OCI-M2 (cell line): ENCODE measurements at regions not wholly inside any gene's neighbourhood (a gene's known extent, or its start where the extent isn't known, plus 50 kb on each side); places are given as distances from the start of the nearest gene placed in this dataset.
"Not testable (repeated sequence)": the region's sequence is repeated elsewhere in the genome, so short reads cannot be mapped to it uniquely, and the experiment has no call there.

Experiments used
- DNase-seq: peaks from one replicate; lab custom pipeline; 2025; ENCODE audit not compliant: unreplicated experiment; lab: John Stamatoyannopoulos, UW

DNA sequence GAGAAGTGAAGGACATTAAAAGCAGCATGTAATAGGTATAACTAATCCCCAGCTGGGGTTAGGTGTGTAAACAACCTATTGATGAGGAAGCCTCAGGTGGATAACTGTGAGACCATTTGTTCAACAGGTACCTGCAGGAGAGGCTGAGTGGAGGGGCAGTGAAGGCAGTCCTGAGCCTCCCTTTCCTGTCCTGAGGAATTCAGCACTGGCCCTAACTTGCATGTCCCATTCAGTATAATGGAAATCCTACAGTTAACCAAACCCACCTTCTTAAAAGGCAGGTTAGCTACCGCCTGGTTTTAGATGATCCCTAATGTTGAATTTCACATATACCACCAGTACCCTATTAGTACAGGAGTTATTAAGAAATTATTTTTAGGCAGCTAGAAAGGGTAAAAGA is 225.9 kb upstream of the GOT2 start:
- no peak for DNase-seq

GRCh38 chr16:58958749-58959148 is 224.6 kb upstream of the GOT2 start:
- DNase-seq, result no peak

DNA sequence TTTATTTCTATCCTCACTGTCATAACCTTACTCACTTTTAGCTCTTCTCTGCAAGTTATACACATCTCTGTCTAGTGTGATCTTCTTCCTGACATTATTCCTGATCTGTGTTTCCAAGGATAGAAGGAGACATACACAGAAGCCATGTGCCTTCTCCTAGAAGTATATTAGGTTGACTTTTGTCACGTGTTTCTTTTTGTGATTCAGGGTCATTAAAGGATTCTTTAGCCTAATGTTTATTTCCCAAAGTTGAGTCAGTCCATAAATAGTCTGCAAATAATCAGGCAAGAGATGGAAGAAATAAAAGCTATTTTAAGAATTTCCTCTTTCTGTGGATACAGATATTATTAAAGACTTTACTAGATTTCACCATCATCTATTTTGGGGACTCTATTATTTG is 214.1 kb upstream of the GOT2 start:
- no peak for DNase-seq

DNA sequence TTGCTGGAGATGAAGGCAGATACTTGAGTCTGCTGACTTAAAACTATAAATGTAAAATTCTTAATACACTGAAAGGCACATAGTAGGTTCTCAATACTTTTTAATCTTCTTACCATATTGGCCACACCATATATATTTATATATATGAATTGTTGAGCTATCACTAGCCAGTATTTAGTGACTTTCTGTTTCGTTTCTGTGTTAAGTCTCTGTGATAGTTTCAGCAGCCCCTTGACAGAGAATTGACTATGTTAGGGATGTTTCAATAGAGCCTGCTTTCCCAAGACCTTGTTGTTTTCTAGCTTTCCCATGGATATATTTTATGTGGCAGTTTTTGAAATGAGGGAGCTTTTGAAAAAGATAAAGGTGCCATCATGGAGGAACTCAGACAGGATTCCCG is 206.5 kb upstream of the GOT2 start:
- DNase-seq, result no peak

DNA sequence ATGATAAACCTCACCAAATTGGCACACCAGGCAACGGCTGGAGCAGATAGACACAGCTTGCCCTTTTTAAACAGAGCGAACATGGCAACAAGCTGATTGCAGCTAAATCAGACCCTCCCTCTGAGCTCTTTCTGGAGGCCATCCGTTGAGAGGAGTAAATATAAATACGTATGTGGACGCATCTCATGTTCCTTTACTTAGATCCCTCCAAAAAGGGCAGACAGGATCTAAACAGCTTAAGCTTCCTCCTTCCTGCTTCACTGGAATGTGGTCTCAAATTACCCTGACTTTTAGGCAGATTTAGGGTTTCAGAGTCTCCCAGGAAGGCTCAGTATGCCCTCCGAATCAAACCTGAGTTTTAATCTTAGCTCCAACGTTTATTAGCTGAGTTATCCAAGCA is 204.7 kb upstream of the GOT2 start:
- no peak for DNase-seq

GRCh38 chr16:58937661-58938060 is 203.5 kb upstream of the GOT2 start:
- DNase-seq, result no peak

- no peak for DNase-seq
Measured at GRCh38 chr16:58933186-58933585, 199.1 kb upstream of the GOT2 start.

- DNase-seq, result no peak
Measured at GRCh38 chr16:58931436-58931835, 197.3 kb upstream of the GOT2 start.

DNA sequence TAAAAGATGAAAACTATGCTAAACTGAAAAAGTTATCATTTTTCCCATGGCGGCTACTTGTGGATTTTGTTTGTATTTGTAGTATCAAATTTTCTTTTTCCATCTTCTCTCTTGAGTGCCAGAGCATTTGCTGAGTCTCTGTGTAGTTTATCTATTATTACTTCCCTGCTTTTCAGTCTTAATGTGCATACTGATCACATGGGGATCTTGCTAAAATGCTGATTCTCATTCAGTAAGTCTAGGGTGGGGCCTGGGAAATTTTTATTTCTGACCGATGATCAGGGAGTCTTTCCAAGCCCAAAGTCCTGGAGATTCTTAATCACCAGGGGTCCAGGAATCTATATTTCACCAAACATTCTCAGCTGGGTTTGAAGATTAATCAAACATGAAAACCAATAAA is 189.0 kb upstream of the GOT2 start:
- no peak for DNase-seq

- DNase-seq, result no peak
Measured at GRCh38 chr16:58913456-58913855, 179.3 kb upstream of the GOT2 start.

DNA sequence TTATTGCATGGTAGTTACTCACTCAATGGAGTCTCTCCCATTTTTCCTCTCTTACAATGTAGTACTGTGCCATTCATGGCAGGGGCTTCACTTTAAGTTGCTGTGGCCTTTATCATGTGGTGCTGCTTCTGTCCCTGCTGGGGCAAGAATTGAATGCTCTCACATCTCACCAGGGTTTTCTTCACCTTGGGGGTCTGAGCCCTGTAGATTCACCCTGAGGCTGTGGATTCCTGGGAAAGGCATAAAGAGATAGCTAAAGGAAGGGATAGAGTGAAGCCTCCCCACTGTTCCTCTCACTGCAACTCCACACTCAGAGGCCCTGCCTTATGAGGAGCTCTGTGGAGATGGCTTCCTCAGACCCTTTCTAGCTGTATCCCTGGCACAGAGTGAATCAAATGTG is 178.5 kb upstream of the GOT2 start:
- no peak for DNase-seq

- no peak for DNase-seq
Measured at GRCh38 chr16:58906981-58907715, 173.0 kb upstream of the GOT2 start.

- no peak for DNase-seq
Measured at GRCh38 chr16:58904291-58904690, 170.2 kb upstream of the GOT2 start.

DNA sequence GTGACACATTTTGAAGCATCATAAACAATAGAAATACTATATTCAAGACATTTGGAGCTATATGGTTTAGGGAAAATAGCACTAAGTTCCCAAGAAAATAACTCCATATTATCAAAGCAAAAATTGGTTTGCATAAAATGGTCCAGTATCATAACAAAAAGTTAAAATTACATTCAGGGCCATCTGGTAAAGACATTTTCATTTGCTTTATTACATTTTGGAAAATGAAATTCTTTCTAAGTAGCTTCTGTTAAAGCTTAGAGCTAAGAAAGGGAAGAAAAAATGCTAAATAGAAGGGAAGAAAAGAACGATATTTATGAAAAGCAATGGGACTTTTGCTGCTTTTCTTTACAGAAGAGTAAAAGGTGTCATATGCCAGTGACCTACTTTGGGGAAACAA is 155.4 kb upstream of the GOT2 start:
- no peak for DNase-seq

GRCh38 chr16:58885528-58886170 is 151.5 kb upstream of the GOT2 start:
- DNase-seq, result no peak

- no peak for DNase-seq
Measured at GRCh38 chr16:58884141-58884540, 150.0 kb upstream of the GOT2 start.

- no peak for DNase-seq
Measured at GRCh38 chr16:58883131-58883530, 149.0 kb upstream of the GOT2 start.

- no peak for DNase-seq
Measured at GRCh38 chr16:58882292-58882691, 148.2 kb upstream of the GOT2 start.

GRCh38 chr16:58878641-58879040 is 144.5 kb upstream of the GOT2 start:
- DNase-seq, result not testable (repeated sequence)

- no peak for DNase-seq
Measured at GRCh38 chr16:58866935-58867334, 132.8 kb upstream of the GOT2 start.

DNA sequence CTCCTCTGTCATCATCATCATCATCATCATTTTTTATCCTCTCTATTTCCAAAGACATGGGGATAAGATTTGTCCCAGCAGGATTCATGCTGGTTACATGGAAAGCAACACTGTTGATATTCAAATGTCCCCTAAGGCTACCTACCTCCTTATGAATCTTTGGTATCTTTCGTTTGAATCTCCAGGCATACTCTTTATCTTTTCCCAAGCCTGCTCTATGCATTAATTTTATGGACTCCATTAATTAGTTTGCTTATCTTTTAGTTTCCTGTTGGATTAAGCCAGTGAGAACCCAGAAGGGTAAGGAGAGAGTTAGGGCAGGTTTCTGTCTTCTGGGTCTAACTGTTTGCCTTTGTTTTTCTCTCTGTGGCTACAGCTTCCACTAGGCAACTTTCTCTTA is 129.6 kb upstream of the GOT2 start:
- no peak for DNase-seq

DNA sequence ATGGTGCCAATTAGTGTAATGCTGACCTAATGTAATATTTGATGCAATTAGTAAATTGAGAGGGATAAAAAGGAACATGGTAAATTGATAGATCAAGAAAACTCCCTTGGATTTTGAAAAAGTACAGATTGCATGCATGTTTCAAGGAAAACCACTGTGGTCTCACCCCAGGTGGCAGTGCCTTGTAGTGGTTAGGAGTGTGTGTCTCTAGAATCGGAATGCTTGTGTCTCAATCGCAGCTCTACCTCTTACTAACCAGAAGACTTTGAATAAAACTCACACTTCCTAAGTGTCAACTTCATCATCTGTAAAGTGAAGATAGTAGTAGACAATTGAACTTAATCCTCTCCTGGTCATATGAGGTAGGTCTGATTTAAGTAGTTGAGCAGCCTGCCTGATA is 128.9 kb upstream of the GOT2 start:
- no peak for DNase-seq
